Stomach (tissue), 8 donors: ENCODE measurements at regions not wholly inside any gene's neighbourhood (a gene's known extent, or its start where the extent isn't known, plus 50 kb on each side); places are given as distances from the start of the nearest gene placed in this dataset.

Experiments
- DNase-seq, 2 donors: peaks; one replicate each; pipeline versions ENCODE4 v3.0.0 to v3.0.0-alpha.2; 2013 to 2019
- H3K27ac ChIP-seq, 5 donors: fragments of 200-600 bp in 4 of 5; sonication (generic) in 4 of 5; one replicate each; pipeline ENCODE4 v1.5.1; 2013 to 2019; ENCODE audit warnings: mild to moderate bottlenecking in 1 of 5, moderate library complexity in 1 of 5
- H3K27me3 ChIP-seq, 3 donors: fragments of 200-600 bp; sonication (generic); one replicate each; pipeline ENCODE4 v1.5.1; 2017 to 2019; ENCODE audit warnings: mixed run types in 1 of 3
- H3K36me3 ChIP-seq, 4 donors: fragments of 200-600 bp; sonication (generic); 1 replicate in 3 of 4; 2 replicates in 1 of 4; pipeline ENCODE4 v1.5.1; 2016 to 2019
- H3K4me1 ChIP-seq, 4 donors: fragments of 200-600 bp; sonication (generic); one replicate each; pipeline ENCODE4 v1.5.1; 2016 to 2019
- H3K4me3 ChIP-seq, 4 donors: fragments of 200-600 bp; sonication (generic) in 3 of 4; one replicate each; pipeline ENCODE4 v1.5.1; 2016 to 2019; ENCODE audit warnings: mild to moderate bottlenecking in 1 of 4
- H3K9me3 ChIP-seq, 4 donors: fragments of 200-600 bp; sonication (generic); one replicate each; pipeline ENCODE4 v1.5.1; 2016 to 2019
- CTCF ChIP-seq, 7 experiments: fragments of 450-650 bp in 4 of 7; fragments of 200-600 bp in 3 of 7; sonication (generic) in 3 of 7; IDR thresholded peaks; one replicate each; pipeline ENCODE4 v1.5.1; 2016 to 2019; ENCODE audit warnings: antibody characterized with exemption in 7 of 7, control low read depth in 2 of 7, mild to moderate bottlenecking in 1 of 7
- EP300 ChIP-seq: sonication (generic); formaldehyde crosslinking; IDR thresholded peaks from one replicate; pipeline ENCODE4 v1.6.1; 2017; ENCODE audit warnings: antibody characterized with exemption
- POLR2A ChIP-seq, 4 donors: fragments of 450-650 bp; IDR thresholded peaks; one replicate each; pipeline ENCODE4 v1.6.1; 2016; ENCODE audit warnings: antibody characterized with exemption in 4 of 4, control low read depth in 2 of 4, mild to moderate bottlenecking in 1 of 4, moderate library complexity in 1 of 4
- POLR2AphosphoS5 ChIP-seq, 3 donors: sonication (generic); formaldehyde crosslinking; IDR thresholded peaks; one replicate each; pipeline ENCODE4 v1.6.1; 2016; ENCODE audit warnings: antibody characterized with exemption in 3 of 3
- WGBS, 5 donors: extraction: QIAGEN DNeasy Blood & Tissue Kit in 3 of 5; methylation state at CpG; one replicate each; pipeline versions ENCODE4 v1.1.5 to v1.1.7; 2013 to 2018; 5-methylcytosine and 5-hydroxymethylcytosine counted together
- intact Hi-C: fragments of 100-400 bp; cut with DNase I; formaldehyde crosslinking; loops from one replicate; pipeline ENCODE4 v1.15.1; 2023; ENCODE audit warnings: low total_unique reads
- donor health status: healthy with polysubstance abuse.
- donor health status: Bipolar disorder and iron deficiency.
- donor health status: healthy.

- TF ChIP-seq EP300 (no peak), CTCF (IDR thresholded peaks at IDR 0.05) (no peak), POLR2AphosphoS5 (IDR thresholded peaks at IDR 0.05) (no peak), POLR2A (IDR thresholded peaks at IDR 0.05) (no peak)
Observed at GRCh38 chr18:71643822-71644221, 900.3 kb downstream of the CBLN2 start.

GRCh38 chr18:71630696-71631095, 913.4 kb downstream of the CBLN2 start:
- no peak overlapping the region for H3K27ac ChIP-seq
- H3K4me1 ChIP-seq = no peaks in the 10 kb centered on the region
- H3K27me3 ChIP-seq = no peaks in the 10 kb centered on the region
- DNase-seq = no peak
- H3K9me3 ChIP-seq = peaks cover 0 to 3% (median 0%) of the 10 kb centered on the region in 4 donors
- WGBS, 5 donors = 64 to 70% (median 67%) methylated on average over 3 of the region's 3 CpGs
- intact Hi-C loops = no loop called here
- TF ChIP-seq POLR2AphosphoS5 (IDR thresholded peaks at IDR 0.05) (no peak), CTCF (IDR thresholded peaks at IDR 0.05) (no peak), EP300 (no peak), POLR2A (IDR thresholded peaks at IDR 0.05) (no peak)
- no peak overlapping the region for H3K4me3 ChIP-seq
- no peaks in the 10 kb centered on the region for H3K36me3 ChIP-seq

More at GRCh38 chr18:71643822-71644221, 900.3 kb downstream of the CBLN2 start:
- Histone ChIP-seq H3K36me3 (no peaks in the 10 kb centered on the region), H3K9me3 (peaks cover 0 to 9% (median 0%) of the 10 kb centered on the region in 4 donors), H3K27me3 (no peaks in the 10 kb centered on the region), H3K4me3 (no peak overlapping the region), H3K27ac (no peak overlapping the region), H3K4me1 (no peaks in the 10 kb centered on the region)
- WGBS, 5 donors = 91 to 95% (median 93%) methylated on average over 12 of the region's 12 CpGs
- DNase-seq = no peak
- intact Hi-C loops = no loop called here

DNA sequence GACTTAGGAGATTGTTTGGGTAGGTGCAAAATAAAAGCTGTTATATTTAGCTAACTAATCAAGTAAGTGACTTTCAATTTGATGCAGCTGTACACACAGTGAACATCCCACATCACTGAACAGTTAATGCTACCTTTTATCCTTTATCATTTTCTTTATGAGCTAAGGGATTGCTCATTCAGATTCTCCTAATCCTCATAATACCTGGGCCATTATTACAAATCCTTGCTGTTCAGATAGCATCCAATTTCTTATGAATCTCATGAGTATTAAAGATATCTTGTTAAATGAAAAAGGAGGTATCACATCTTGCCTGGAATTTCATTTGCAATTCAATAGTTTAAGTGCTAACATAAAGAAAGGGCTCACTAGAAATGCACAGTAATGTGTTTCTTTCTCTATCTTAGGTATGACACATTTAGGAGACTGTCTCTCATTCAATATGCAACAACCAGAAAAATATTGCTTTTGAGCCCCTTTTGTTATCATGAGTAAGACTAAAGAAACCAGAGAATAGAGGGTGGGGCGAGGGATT, 918.5 kb downstream of the CBLN2 start:
- intact Hi-C loops = no loop called here
- H3K4me1 ChIP-seq = no peaks in the 10 kb centered on the region
- no peaks in the 10 kb centered on the region for H3K36me3 ChIP-seq

GRCh38 chr18:71598374-71598773, 945.8 kb downstream of the CBLN2 start:
- Histone ChIP-seq H3K27ac (no peak overlapping the region), H3K4me1 (no peaks in the 10 kb centered on the region), H3K27me3 (no peaks in the 10 kb centered on the region), H3K9me3 (no peaks in the 10 kb centered on the region), H3K4me3 (no peak overlapping the region), H3K36me3 (no peaks in the 10 kb centered on the region)
- no peak for DNase-seq
- intact Hi-C loops = no loop called here
- 16 to 40% (median 36%) methylated on average over 1 of the region's 1 CpG for WGBS, 5 donors
- no peak for TF ChIP-seq EP300

More for the DNA sequence above, 918.5 kb downstream of the CBLN2 start:
- 80 to 94% (median 84%) methylated on average over 1 of the region's 1 CpG for WGBS, 5 donors
- no peak for DNase-seq
- Histone ChIP-seq H3K9me3 (peaks cover 0 to 3% (median 0%) of the 10 kb centered on the region in 4 donors), H3K27ac (no peak overlapping the region), H3K27me3 (no peaks in the 10 kb centered on the region), H3K4me3 (no peak overlapping the region)
- TF ChIP-seq POLR2AphosphoS5 (IDR thresholded peaks at IDR 0.05) (no peak), EP300 (no peak), CTCF (IDR thresholded peaks at IDR 0.05) (no peak), POLR2A (IDR thresholded peaks at IDR 0.05) (no peak)

- WGBS, 5 donors = 16 to 42% (median 34%) methylated on average over 1 of the region's 1 CpG
- Histone ChIP-seq H3K27me3 (no peaks in the 10 kb centered on the region), H3K36me3 (no peaks in the 10 kb centered on the region), H3K4me1 (no peaks in the 10 kb centered on the region), H3K9me3 (no peaks in the 10 kb centered on the region), H3K27ac (no peak overlapping the region), H3K4me3 (no peak overlapping the region)
- intact Hi-C loops = no loop called here
- TF ChIP-seq POLR2AphosphoS5 (IDR thresholded peaks at IDR 0.05) (no peak), CTCF (IDR thresholded peaks at IDR 0.05) (no peak), EP300 (no peak), POLR2A (IDR thresholded peaks at IDR 0.05) (no peak)
- no peak for DNase-seq
Observed at GRCh38 chr18:71597219-71597618, 946.9 kb downstream of the CBLN2 start.
